ENCODE measurements at regions not wholly inside any gene's neighbourhood (a gene's known extent, or its start where the extent isn't known, plus 50 kb on each side); places are given as distances from the start of the nearest gene placed in this dataset.

GRCh38 chr2:203626952-203627681, 79.3 kb upstream of the CD28 start:
- DNase-seq, result no peak
- POLR2A ChIA-PET, result no interaction called here
- intact Hi-C loops (cut with micrococcal nuclease), result no loop called here
- no peak for TF ChIP-seq CTCF (IDR thresholded peaks at IDR 0.05)
- CTCF ChIA-PET, result interaction anchor here (0.7 kb wide), 1 partner anchor 443 kb away, joined by 3 read pairs; no protein-coding TSS in a partner anchor
- Mint-ChIP-seq H3K36me3 (ENCODE audit: low read depth) (no peaks in the 10 kb centered on the region), H3K4me1 (no peaks in the 10 kb centered on the region), H3K27ac (no peak overlapping the region), H3K9me3 (no peaks in the 10 kb centered on the region), H3K4me3 (no peak overlapping the region), H3K27me3 (peaks cover 17% of the 10 kb centered on the region)
- no peak for ATAC-seq (ENCODE audit: low read depth)

GRCh38 chr2:203629699-203630098, 76.7 kb upstream of the CD28 start:
- DNase-seq (no peak), ATAC-seq (ENCODE audit: low read depth) (no peak)
- Mint-ChIP-seq H3K27ac (no peak overlapping the region), H3K9me3 (no peaks in the 10 kb centered on the region), H3K4me3 (no peak overlapping the region), H3K36me3 (ENCODE audit: low read depth) (no peaks in the 10 kb centered on the region), H3K27me3 (peaks cover 14% of the 10 kb centered on the region), H3K4me1 (no peaks in the 10 kb centered on the region)
- TF ChIP-seq CTCF (IDR thresholded peaks at IDR 0.05), result no peak
- POLR2A ChIA-PET, result no interaction called here
- intact Hi-C loops (cut with micrococcal nuclease), result no loop called here
- CTCF ChIA-PET, result no interaction called here

GRCh38 chr2:203631068-203631757, 75.2 kb upstream of the CD28 start:
- Mint-ChIP-seq H3K4me3 (no peak overlapping the region), H3K27me3 (peaks cover 14% of the 10 kb centered on the region), H3K27ac (no peak overlapping the region), H3K36me3 (ENCODE audit: low read depth) (no peaks in the 10 kb centered on the region), H3K4me1 (no peaks in the 10 kb centered on the region), H3K9me3 (no peaks in the 10 kb centered on the region)
- POLR2A ChIA-PET, result no interaction called here
- intact Hi-C loops (cut with micrococcal nuclease), result no loop called here
- TF ChIP-seq CTCF (IDR thresholded peaks at IDR 0.05), result no peak
- CTCF ChIA-PET, result no interaction called here
- no peak for ATAC-seq (ENCODE audit: low read depth)
- no peak for DNase-seq

GRCh38 chr2:203636588-203637470, 69.6 kb upstream of the CD28 start:
- peaks cover 12% of the 10 kb centered on the region for H3K27me3 Mint-ChIP-seq
- H3K27ac Mint-ChIP-seq, result no peak overlapping the region
- intact Hi-C loops (cut with micrococcal nuclease), result no loop called here
- H3K4me3 Mint-ChIP-seq, result no peak overlapping the region
- DNase-seq (no peak), ATAC-seq (ENCODE audit: low read depth) (no peak)
- H3K4me1 Mint-ChIP-seq, result no peaks in the 10 kb centered on the region
- H3K36me3 Mint-ChIP-seq (ENCODE audit: low read depth), result no peaks in the 10 kb centered on the region
- TF ChIP-seq CTCF (IDR thresholded peaks at IDR 0.05), result no peak
- CTCF ChIA-PET, result no interaction called here
- no peaks in the 10 kb centered on the region for H3K9me3 Mint-ChIP-seq
- POLR2A ChIA-PET, result no interaction called here

Measured in activated B cell treated with CpG ODN at 0.5 μM for 24 hours (primary cell).